IPS DF 4.7 (cell line): ENCODE measurements at regions not wholly inside any gene's neighbourhood (a gene's known extent, or its start where the extent isn't known, plus 50 kb on each side); places are given as distances from the start of the nearest gene placed in this dataset.

Source experiments
- DNase-seq: peaks from one replicate; pipeline ENCODE4 v3.0.0-alpha.2; 2013; ENCODE audit warnings: low spot score; ENCODE audit errors: extremely low read depth

GRCh38 chr16:56093055-56093454, 98.2 kb upstream of the GNAO1 start:
- no peak for DNase-seq

DNA sequence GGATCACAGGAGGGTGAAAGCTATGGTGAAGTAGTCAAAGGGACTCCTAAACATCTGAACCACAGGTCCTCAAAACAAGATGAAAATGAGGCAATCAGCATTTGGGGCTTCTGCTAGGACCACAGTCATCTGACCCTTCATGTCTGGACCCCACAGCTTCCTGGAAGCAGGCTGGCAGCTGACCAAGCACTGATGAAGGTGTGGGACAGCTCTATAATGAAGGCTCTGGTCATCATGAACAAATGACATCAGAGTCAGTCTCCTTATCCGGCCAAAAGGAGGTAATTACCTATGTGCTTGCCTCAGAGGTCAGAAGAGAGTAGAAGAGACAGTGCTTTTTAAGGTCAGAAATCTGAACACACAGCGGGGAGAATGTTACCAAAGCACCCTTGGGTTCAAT, 101.2 kb upstream of the GNAO1 start:
- no peak for DNase-seq

GRCh38 chr16:56087626-56088025, 103.7 kb upstream of the GNAO1 start:
- no peak for DNase-seq

DNA sequence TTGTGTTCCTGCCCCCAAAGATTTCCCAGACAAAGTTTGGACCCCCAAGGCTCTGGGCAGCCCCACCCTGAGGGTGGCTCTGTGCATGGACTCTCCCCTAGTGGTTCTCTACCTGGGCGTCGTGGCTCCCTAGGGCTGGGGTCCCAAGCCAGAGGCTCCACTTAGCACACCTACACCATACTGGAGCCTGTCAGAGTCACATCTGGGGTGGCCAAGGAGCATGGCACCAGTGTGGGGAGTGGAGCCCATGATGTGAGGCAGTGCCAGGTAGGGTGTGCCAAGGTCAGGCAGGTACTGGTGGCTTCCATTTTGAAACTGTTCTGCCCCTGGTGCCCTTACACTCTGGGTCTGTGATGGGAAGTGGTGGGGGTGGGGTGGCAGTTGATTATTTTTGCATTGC, 109.9 kb upstream of the GNAO1 start:
- no peak for DNase-seq

- no peak for DNase-seq
Observed at GRCh38 chr16:56075732-56076388, 115.4 kb upstream of the GNAO1 start.

DNA sequence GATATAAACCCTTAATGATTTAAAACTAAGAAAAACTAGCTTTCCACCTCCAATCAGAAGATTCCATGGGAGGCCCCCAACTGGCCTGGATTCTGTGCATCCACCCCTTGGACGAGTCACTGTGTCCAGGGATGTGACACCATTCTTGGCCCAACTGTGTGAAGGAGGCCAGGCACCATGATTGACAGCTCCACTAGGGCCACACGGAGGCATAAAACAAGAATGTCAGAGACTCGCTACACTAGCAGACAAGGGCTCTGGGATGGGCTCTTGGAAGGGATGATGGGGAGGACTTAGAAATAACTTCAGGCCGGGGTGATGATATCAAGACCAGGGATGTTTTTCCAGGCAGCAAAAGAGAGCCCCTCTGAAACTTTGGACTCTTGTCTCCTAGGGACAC, 117.8 kb upstream of the GNAO1 start:
- DNase-seq: no peak

- DNase-seq: no peak
Observed at GRCh38 chr16:56072096-56072495, 119.2 kb upstream of the GNAO1 start.

- no peak for DNase-seq
Observed at GRCh38 chr16:56068816-56069215, 122.5 kb upstream of the GNAO1 start.

DNA sequence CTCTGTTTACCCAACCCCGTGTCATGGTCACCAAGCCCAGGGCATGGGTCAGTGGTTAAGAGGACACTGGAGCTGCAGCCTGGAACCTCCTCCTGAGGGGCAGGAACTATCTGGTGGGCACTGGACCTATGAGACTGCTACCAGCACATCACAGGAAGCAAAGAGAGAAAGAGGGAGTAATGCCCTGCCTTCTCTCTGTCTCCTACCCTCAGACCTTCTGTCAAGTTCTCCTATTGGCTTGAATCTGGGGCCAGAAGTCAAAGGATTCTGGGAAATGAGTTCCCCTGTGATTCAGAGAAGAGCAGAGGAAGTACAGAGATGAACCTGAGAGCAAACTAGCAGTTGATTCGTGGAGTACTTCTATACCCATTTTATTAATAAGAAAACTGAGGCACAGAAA, 123.0 kb upstream of the GNAO1 start:
- no peak for DNase-seq

DNA sequence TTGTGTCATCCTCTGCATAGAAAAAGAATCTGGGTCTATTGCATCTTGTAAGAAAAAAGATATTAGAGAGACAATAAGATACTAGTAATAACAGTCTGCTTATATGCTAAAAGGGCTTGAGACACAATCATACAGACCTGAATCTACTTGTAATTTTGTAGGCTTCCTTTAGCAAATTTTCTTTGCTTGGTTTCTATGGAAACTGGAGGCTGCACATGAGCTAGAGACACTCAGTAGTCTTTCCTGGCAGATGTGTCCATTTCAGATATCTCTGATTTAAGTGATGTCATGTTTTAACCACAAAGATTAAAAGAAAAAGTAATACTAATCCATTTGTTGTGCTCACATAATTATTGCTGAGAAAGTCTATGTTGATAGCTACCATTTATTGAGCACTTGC, 123.9 kb upstream of the GNAO1 start:
- DNase-seq: no peak

GRCh38 chr16:56066617-56067016, 124.7 kb upstream of the GNAO1 start:
- no peak for DNase-seq

DNA sequence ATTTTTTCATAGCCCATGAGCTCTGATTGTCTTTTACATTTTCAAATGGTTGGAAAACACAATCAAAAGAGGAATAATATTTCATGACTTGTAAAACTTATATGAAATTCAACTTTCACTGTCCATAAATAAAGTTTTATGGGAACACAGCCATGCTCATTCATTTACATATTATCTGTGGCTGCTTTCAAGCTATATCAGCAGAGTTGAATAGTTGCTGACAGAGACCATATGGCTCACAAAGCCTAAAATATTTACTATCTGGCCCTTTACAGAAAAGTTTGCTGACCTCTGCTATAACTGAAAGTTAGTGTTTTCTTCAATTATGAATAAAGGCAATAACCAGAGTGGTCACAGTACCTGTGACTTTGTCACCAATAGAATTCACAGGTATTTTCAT, 128.2 kb upstream of the GNAO1 start:
- no peak for DNase-seq

DNA sequence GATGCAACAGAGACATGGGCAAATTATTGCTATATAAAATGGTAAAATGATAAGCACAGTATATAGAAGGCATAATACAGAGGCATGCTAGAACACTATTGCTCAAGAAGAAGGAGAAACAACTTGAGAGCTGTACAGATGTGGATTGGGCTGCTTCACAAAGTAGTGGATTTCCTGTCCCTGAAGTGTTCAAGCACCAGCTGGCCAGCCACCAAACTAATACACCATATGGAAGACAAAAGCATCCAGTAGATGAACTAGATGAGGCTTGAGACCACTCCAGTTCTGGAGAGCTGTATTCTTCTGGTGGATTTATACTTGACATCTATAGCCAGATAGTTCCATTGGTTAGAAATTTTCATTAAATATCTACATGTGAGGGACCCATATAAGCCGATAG, 134.1 kb upstream of the GNAO1 start:
- DNase-seq: no peak

- no peak for DNase-seq
Observed at GRCh38 chr16:56050916-56051315, 140.4 kb upstream of the GNAO1 start.

- no peak for DNase-seq
Observed at GRCh38 chr16:56048425-56049105, 142.7 kb upstream of the GNAO1 start.

GRCh38 chr16:56047307-56048234, 143.7 kb upstream of the GNAO1 start:
- DNase-seq: no peak

DNA sequence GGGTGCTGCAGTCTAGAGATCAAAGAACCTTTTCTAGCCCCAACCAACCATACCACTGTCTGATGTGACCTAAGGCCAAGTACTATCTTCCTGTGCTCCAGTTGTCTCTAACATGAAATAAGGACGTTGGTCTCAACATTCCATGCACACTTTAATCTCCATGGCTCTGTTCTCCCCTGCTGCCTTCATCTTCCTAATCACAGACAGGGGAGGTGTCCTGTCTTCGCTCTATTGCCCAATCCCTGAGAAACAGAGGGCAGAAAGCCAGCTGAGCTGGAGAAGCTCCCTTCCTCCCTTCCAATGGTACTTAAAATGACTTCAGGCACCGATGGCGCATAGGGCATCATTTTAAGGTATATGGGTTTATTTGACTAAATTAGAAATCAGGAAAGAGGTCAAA, 148.9 kb upstream of the GNAO1 start:
- no peak for DNase-seq

- peak; percentile 64 for DNase-seq
Observed at GRCh38 chr16:56041556-56042140, 149.6 kb upstream of the GNAO1 start.

- no peak for DNase-seq
Observed at GRCh38 chr16:56038564-56039098, 152.7 kb upstream of the GNAO1 start.

DNA sequence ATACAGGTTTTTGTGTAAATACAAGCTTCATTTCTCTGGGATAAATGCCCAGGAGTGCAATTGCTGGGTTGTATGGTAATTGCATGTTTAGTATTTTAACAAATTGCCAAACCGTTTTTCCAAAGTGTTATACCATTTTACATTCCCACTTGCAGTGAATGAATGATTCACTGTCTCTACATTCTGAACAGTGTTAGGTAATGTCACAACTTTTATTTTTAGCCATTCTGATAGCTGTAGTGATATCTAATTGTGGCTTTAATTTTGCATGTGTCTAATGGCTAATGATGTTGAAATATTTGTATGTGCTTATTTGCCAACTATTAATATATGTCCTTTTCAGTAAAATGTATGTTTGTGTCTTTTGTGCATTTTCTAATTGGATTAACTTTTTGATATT, 156.9 kb upstream of the CES5A start:
- no peak for DNase-seq

- no peak for DNase-seq
Observed at GRCh38 chr16:56029026-56029425, 153.9 kb upstream of the CES5A start.

DNA sequence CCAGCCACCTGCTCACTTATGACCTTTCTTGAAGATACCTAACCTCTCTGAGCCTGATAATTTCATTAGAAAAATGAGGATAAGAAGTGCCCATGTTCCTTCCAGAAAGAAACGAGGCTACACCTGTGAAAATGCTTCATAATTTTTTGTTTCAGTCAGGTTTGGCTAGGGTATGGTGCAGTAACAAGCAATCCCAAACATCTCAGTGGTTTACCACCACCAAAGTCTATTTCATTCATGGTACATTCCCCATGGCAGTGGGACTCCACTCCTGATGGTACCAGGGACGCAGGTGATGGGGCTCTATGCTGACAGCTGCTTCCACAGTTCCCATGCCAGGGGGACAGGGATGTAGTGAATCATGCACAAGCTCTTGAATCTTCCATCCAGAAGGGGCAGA, 147.6 kb upstream of the CES5A start:
- DNase-seq: no peak
